Smooth muscle cell (in vitro differentiated cells): ENCODE measurements at regions not wholly inside any gene's neighbourhood (a gene's known extent, or its start where the extent isn't known, plus 50 kb on each side); places are given as distances from the start of the nearest gene placed in this dataset.
"Not testable (repeated sequence)": the region's sequence is repeated elsewhere in the genome, so short reads cannot be mapped to it uniquely, and the experiment has no call there.

ENCODE experiments used
- DNase-seq: peaks from one replicate; lab custom pipeline; 2025; ENCODE audit not compliant: unreplicated experiment; lab: John Stamatoyannopoulos, UW
- H2AFZ ChIP-seq: fragments of 200-600 bp; sonication (generic); 2 replicates; pipeline ENCODE4 v1.6.0; 2016; ENCODE audit warnings: antibody characterized with exemption, low read depth, mild to moderate bottlenecking
- H3F3A ChIP-seq: fragments of 200-600 bp; sonication (generic); 2 replicates; pipeline ENCODE4 v1.6.0; 2017; ENCODE audit warnings: antibody characterized with exemption, low read depth
- H3K27ac ChIP-seq: fragments of 200-600 bp; sonication (generic); 2 replicates; pipeline ENCODE4 v1.5.1; 2016; ENCODE audit warnings: low read depth, mild to moderate bottlenecking
- H3K27me3 ChIP-seq: fragments of 200-600 bp; sonication (generic); 2 replicates; pipeline ENCODE4 v1.6.1; 2016; ENCODE audit warnings: low read depth, mild to moderate bottlenecking
- H3K36me3 ChIP-seq: fragments of 200-600 bp; sonication (generic); 2 replicates; pipeline ENCODE4 v1.5.1; 2016; ENCODE audit warnings: low read depth
- H3K4me1 ChIP-seq: fragments of 200-600 bp; sonication (generic); 2 replicates; pipeline ENCODE4 v1.5.1; 2016; ENCODE audit warnings: low read depth
- H3K4me2 ChIP-seq: fragments of 200-600 bp; sonication (generic); 2 replicates; pipeline ENCODE4 v1.6.0; 2016; ENCODE audit warnings: mild to moderate bottlenecking
- H3K4me3 ChIP-seq: fragments of 200-600 bp; sonication (generic); 2 replicates; pipeline ENCODE4 v1.5.1; 2016; ENCODE audit warnings: mild to moderate bottlenecking
- H3K79me2 ChIP-seq: fragments of 200-600 bp; sonication (generic); 2 replicates; pipeline ENCODE4 v1.6.0; 2016; ENCODE audit warnings: low read depth, mild to moderate bottlenecking
- H3K9ac ChIP-seq: fragments of 200-600 bp; sonication (generic); 2 replicates; pipeline ENCODE4 v1.6.0; 2016; ENCODE audit warnings: low read depth
- H3K9me3 ChIP-seq: fragments of 200-600 bp; sonication (generic); replicated peaks from 2 replicates; pipeline ENCODE4 v1.5.1; 2016; ENCODE audit warnings: low read depth
- H4K20me1 ChIP-seq: fragments of 200-600 bp; sonication (generic); 2 replicates; pipeline ENCODE4 v1.6.0; 2016; ENCODE audit warnings: low read depth
- CTCF ChIP-seq: fragments of 200-600 bp; sonication (generic); IDR thresholded peaks from 2 replicates; pipeline ENCODE4 v1.5.1; 2017; ENCODE audit warnings: borderline replicate concordance, mild to moderate bottlenecking, antibody characterized with exemption; ENCODE audit not compliant: insufficient read depth, poor library complexity, severe bottlenecking
- WGBS: methylation state at CpG from one replicate; pipeline ENCODE4 v1.1.7; 2016; ENCODE audit warnings: low lambda C conversion rate; 5-methylcytosine and 5-hydroxymethylcytosine counted together

DNA sequence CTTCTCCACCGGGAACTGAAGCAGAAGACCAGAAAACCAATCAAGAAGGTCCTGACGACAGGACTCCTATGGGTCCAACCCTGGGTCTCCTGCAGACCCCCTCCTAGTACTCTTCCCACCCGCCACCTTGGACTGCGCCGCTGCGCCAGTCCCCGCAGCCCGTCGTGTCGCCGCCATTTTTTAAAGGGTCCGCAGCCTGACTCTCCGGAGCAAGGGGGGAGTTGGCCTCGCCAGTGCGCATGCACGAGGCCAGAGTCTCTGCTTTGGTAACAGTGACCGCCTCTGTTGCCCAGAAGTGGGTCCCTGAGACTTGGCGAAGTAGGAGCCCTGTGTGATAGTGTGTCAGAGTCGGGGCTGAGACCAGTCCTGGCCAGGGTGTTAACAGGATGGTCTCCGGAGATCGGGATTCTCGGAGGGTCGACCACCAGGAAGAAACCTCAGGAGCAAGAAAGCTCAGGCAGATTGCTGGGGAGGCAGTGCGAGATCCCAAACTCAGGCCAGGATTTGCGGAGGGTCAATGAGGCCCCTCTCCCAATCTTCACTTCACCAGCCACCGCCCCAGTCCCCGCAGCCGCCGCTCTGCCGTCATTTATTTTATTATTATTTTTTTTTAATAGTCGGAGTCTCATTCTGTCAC is 612.5 kb downstream of the KCNJ18 start:
- H3K4me2 ChIP-seq: no peak overlapping the region
- DNase-seq: no peak
- H3K27me3 ChIP-seq: no peaks in the 10 kb centered on the region
- H3K9ac ChIP-seq: no peak overlapping the region
- no peak overlapping the region for H3K4me3 ChIP-seq
- H3K36me3 ChIP-seq: no peaks in the 10 kb centered on the region
- no peaks in the 10 kb centered on the region for H3K79me2 ChIP-seq
- H3K27ac ChIP-seq: no peak overlapping the region
- no peak overlapping the region for H2AFZ ChIP-seq
- H3K4me1 ChIP-seq: no peaks in the 10 kb centered on the region
- no peaks in the 10 kb centered on the region for H3F3A ChIP-seq
- TF ChIP-seq CTCF: no peak
- no peaks in the 10 kb centered on the region for H4K20me1 ChIP-seq
- peaks cover 8% of the 10 kb centered on the region for H3K9me3 ChIP-seq
- 88% methylated on average over 28 of the region's 31 CpGs for WGBS

DNA sequence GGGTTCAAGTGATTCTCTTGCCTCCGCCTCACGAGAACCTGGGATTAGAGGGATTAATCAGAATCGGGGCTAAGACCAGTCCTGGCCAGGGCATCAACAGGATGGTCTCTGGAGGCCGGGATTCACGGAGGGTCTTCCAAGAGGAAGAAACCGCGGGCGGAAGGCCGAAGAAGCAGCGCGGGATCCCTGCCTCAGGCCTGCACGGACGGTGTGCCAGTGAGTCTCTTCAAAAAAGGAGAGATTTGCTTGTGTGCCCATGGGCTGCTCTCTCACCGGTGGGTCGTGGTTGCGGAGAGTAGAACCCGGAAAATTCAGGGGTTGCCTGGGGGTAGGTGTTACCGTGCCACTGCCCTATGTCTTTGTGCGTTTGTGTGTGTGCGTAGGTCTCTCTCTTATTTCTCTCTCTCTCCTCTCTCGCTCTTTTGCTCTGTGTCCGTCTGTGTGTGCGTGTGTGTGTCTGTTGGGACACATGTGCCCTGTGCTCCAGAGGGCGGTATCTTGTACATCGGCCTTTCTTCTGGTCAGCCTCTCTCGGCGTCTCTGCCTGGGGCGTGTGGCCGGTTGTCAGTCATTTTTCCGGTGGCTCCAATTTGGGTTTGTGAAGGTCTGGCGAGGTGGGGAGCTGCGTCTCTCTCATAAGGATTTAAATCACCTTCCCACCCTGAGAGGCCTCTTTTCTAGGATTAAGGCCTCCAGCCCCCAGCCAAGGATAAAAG is 613.2 kb downstream of the KCNJ18 start:
- H3K4me3 ChIP-seq: no peak overlapping the region
- DNase-seq: no peak
- H4K20me1 ChIP-seq: no peaks in the 10 kb centered on the region
- H3K36me3 ChIP-seq: no peaks in the 10 kb centered on the region
- H3K4me2 ChIP-seq: no peak overlapping the region
- no peak for TF ChIP-seq CTCF
- no peaks in the 10 kb centered on the region for H3K27me3 ChIP-seq
- no peaks in the 10 kb centered on the region for H3F3A ChIP-seq
- no peaks in the 10 kb centered on the region for H3K79me2 ChIP-seq
- WGBS: 88% methylated on average over 32 of the region's 32 CpGs
- H3K9me3 ChIP-seq: peaks cover 8% of the 10 kb centered on the region
- no peak overlapping the region for H2AFZ ChIP-seq
- H3K27ac ChIP-seq: no peak overlapping the region
- no peak overlapping the region for H3K9ac ChIP-seq
- H3K4me1 ChIP-seq: no peaks in the 10 kb centered on the region

DNA sequence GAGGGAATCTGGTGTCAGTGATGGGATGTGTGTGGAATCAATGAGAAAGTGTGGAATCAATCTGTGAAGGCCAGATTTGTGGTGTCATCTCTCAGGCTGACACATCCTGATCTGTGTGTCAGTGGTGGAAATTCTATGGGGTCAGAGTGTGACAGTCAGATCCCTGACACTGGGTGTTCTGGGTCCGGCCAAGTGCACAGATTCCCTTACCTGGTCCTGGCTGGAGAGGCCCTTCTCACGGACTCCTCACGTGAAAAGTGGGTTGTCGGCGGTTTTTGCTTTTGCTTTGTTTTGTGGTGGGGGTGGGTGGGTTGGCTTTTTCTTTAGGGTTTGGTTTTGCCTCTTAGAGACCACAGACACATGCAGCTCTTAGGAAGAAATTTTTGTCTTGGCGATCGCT is 618.0 kb downstream of the KCNJ18 start:
- not testable (repeated sequence) for H2AFZ ChIP-seq, H3K9ac ChIP-seq, DNase-seq, H3F3A ChIP-seq, H3K4me1 ChIP-seq, H4K20me1 ChIP-seq, H3K27ac ChIP-seq, H3K27me3 ChIP-seq, H3K4me3 ChIP-seq, H3K9me3 ChIP-seq, H3K4me2 ChIP-seq, H3K36me3 ChIP-seq, H3K79me2 ChIP-seq
- 78% methylated on average over 7 of the region's 7 CpGs for WGBS

GRCh38 chr17:22310717-22311686 is 618.7 kb downstream of the KCNJ18 start:
- Histone ChIP-seq H3K9ac (no peak overlapping the region), H2AFZ (no peak overlapping the region), H3K27ac (no peak overlapping the region), H3K4me1 (no peaks in the 10 kb centered on the region), H3K4me2 (no peak overlapping the region), H3K4me3 (no peak overlapping the region), H4K20me1 (no peaks in the 10 kb centered on the region), H3F3A (no peaks in the 10 kb centered on the region), H3K27me3 (no peaks in the 10 kb centered on the region), H3K36me3 (no peaks in the 10 kb centered on the region), H3K79me2 (no peaks in the 10 kb centered on the region), H3K9me3 (peaks cover 4% of the 10 kb centered on the region)
- no peak for DNase-seq
- no peak for TF ChIP-seq CTCF
- WGBS: 76% methylated on average over 26 of the region's 26 CpGs

DNA sequence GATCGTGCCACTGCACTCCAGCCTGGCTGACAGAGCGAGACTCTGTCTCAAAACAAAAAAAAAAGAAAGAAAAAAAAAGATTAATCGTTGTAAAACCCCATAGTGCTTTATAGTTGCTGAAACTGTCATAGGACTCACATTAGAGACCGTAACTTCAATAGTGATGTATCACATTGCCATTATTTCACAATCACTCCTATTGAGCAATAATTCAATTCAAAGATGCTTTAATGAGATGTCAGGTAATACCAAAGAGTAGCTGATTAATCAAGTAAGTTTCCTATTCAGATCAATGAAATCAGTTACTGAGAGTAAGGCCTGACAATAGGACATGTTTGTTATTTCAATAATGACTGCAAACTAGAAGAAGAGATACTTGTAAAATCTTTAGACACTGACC is 628.7 kb downstream of the KCNJ18 start:
- not testable (repeated sequence) for DNase-seq, H3K4me1 ChIP-seq, H3K4me3 ChIP-seq, H3K4me2 ChIP-seq, H3K79me2 ChIP-seq, H4K20me1 ChIP-seq, H3K9ac ChIP-seq, H3K27ac ChIP-seq, H3K36me3 ChIP-seq, H3K27me3 ChIP-seq, H3F3A ChIP-seq, H2AFZ ChIP-seq
- peaks cover 19% of the 10 kb centered on the region for H3K9me3 ChIP-seq
- 81% methylated on average over 4 of the region's 4 CpGs for WGBS
